GM21447 (cell line): ENCODE measurements at regions not wholly inside any gene's neighbourhood (a gene's known extent, or its start where the extent isn't known, plus 50 kb on each side); places are given as distances from the start of the nearest gene placed in this dataset.
"Not testable (repeated sequence)": the region's sequence is repeated elsewhere in the genome, so short reads cannot be mapped to it uniquely, and the experiment has no call there.

Source experiments
- ATAC-seq: cut with Tn5 transposase; IDR thresholded peaks from one replicate; pipeline ENCODE4 v1.9.1; 2021; ENCODE audit not compliant: unreplicated experiment

DNA sequence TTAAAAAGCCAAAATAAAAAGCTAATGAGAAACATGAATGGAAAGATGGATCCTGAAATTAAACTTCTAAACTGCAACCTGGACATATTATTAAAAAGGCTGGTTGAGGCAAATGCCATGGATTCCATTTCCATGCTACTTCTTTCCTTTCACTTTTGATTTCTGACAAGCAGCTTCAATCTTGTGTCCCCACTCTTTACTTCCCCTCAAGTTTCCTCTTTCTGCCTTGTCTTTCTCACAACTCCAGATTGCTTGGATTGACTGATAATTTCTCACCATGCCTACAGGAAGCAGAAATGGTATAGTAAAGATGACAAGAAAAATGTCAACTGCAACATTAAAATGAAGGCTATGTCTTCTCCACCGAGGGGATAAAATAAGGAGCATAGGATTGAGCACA, 1136.7 kb downstream of the TUSC7 start:
- no peak for ATAC-seq

GRCh38 chr3:117848606-117849005, 1139.0 kb downstream of the TUSC7 start:
- ATAC-seq: no peak

DNA sequence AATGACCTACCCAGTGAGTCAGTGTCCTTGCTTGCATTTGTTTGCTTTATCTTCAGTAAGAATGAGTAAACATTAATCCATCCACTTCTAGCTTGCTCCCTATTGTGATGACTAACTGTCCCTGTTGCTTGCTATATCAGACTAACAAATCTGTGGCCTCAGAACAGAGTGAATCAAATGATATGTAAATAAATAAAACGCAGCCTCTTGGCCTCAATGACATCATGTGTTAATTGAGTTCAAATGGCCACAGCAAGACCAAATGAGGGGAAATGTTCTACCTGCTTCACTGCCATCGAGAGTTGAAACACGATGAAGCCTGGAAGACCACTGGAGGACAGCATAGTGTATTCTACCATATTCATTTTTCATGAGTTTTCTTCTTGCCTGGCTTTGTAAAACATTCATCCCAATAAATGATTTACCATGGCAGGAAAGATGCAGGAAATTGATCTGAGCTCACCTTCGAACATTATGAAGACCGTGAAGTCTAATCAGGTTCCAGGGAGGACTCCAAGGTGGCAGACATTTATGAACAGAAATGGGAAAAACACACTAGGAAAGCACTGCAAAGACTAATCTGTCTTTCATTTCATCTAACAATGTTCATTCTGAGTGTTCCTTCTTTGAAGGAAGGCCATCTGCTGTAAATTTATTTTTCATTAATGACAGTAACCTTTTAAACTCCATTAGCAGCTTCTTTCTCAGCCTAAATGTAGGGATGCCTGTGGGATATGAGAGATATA, 1144.5 kb downstream of the TUSC7 start:
- ATAC-seq: no peak

GRCh38 chr3:117856354-117856753, 1146.8 kb downstream of the TUSC7 start:
- no peak for ATAC-seq

DNA sequence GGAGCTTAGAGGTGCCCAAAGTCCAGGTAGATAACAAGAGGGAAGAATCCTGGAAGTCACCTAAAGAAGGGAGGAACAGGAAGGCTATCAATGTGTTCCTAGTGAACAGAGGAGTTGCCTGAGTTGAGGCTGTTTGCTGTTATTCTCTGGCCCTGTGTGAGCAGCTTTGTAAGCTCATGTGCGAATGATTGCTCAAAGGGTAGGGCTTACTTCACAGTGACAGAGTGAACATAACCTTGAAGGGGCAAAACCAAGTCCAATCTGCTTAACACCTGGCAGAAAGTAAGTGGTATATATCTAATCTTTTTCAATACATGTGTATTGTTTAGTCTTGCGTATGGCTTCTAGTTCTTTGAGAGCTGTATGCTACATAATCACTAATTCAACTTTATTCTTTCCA, 1153.6 kb downstream of the TUSC7 start:
- ATAC-seq: no peak

- no peak for ATAC-seq
Measured at GRCh38 chr3:117865338-117865737, 1155.8 kb downstream of the TUSC7 start.

GRCh38 chr3:117868766-117869165, 1159.2 kb downstream of the TUSC7 start:
- no peak for ATAC-seq

DNA sequence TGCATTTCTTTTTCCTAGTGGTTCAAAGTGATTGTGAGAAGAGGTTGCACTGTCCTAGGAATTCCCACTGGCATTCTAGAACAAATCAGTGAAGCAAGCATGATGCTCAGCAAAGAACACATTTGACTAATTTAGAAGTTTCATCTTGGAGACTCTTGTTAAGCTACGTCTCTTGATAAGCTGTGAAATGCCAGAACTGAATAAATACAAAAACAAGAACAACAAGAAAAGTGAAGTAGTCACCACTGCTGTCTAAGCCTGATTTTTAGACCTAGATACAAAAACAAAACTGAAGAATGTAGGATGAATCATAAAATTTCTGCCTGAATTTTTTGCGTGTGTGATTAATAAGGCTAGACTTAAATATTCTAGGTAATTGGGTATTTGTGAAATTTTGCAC, 1162.4 kb downstream of the TUSC7 start:
- no peak for ATAC-seq

DNA sequence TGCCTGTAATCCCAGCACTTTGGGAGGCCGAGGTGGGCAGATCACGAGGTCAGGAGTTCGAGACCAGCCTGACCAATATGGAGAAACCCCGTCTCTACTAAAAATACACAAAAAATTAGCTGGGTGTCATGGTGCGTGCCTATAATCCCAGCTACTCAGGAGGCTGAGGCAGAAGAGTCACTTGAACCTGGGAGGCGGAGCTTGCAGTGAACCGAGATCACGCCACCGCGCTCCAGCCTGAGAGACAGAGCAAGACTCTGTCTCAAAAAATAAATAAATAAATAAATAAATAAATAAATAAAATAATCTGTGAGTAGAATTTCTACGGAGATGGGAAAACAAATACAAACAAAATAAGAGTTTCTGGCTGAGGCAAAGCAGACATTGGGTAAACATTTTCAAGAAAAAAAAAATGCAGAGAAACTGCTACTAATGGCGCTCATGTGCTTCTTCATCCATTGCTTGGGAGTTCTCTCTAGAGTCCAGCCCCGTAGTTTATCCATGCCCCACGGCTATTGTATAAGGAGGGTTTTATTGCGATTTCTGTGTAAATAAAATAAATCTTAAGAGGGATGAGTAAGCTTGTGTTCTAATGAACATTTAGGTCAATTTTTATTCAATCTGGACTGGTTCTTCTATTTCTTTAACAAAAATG, 1161.9 kb downstream of the IGSF11 start:
- ATAC-seq: not testable (repeated sequence)

- ATAC-seq: no peak
Measured at GRCh38 chr3:117873249-117873600, 1161.4 kb downstream of the IGSF11 start.

- ATAC-seq: no peak
Measured at GRCh38 chr3:117874028-117874690, 1160.5 kb downstream of the IGSF11 start.

DNA sequence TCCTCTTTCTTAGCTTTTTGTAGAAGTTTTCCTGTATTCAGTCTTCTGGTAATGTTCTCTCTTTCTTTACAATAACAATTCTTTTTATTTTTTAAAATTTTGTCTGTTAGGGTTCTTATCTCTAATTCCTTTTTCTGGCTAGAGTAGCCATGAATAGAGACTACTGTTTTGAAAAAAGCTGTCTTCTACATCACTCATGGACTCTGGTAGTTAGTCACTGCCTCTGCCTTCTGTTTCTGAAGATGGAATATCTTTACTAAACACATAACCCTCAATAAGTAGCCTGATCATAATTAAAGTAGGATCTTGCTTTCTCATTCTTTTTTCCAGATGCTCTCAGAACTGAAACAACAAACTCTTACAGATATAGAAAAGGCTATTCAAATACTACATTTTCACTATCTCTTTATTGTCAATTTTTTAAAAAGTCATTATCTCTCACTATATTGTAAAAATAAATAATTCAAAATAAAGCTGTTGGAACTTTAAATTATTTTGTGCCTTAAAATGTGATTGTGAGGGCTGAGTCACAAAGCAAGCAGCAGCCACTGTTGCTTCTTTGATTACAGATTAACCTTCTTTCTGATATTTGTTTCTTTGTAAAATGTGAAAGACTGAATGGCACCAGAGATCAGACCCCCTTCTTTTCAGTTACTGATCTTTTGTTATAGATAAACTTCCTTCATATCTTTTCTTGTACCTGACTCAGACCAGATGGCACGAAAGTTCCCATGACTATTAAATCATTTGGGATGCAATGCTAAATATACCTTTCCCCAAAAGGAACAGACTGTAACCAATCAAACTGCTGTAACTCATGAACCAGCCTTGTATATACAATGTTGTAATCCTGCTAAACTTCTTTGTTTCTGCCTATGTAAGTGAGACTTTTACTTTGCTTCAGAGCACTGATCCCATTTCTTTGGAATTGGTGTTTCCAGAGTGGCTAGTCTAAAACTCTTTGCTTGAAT, 1159.5 kb downstream of the IGSF11 start:
- ATAC-seq: no peak

DNA sequence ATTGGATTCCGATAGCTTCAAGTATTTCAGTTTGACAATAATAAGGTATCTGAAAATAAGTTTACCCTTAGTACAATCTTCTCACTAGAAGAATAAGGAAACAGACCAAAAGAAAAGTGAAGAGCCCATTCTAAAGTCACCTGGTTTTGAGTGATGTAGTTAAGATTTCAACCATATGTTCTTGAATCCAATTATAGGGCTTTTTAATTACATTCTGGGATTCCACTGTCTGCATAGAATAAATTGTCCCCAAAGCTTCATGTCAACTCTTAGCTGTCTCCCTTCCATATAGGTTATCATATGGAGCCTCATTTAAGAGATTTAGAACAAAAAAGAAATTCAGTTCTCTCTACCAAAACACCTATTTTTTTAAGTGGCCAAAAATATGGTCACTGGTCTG, 1158.8 kb downstream of the IGSF11 start:
- ATAC-seq: no peak

GRCh38 chr3:117880638-117881037, 1154.0 kb downstream of the IGSF11 start:
- ATAC-seq: no peak

DNA sequence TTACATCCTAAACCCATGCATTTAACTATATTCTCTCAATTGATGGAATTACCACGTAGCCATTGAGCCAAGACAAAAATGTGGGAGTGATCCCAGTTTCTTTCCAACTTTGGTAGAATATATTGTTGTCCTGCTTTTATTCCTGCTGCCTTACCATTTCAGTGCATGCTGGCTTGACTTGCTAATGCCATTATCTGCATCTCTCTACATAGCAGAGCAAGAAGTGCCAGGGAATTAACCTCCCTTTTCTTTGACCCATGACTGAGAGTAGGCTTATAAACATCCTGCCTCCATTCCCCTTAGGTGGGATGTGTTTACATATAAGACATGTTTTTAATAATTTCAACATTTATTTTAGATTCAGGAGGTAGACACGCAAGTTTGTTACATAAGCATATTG, 1153.4 kb downstream of the IGSF11 start:
- no peak for ATAC-seq

GRCh38 chr3:117885011-117885441, 1149.6 kb downstream of the IGSF11 start:
- ATAC-seq: no peak

DNA sequence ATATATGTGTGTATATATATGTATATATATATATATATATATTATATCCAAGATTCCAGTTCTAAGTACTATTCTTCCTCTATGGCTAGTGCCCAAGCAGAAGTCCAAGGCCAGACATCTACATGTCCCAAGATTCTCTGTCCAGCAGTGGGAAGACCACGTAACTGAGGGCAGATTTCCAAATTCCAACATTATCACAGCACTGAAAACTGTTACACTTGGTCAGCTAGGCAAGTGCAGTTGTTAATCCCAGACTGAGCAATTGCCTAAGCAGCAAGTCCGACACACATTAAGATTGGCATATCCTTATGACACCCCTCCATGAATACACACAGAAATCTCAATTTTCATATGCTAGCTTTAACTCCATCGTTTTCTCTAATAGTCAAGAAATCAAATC, 1148.5 kb downstream of the IGSF11 start:
- ATAC-seq: no peak

- ATAC-seq: no peak
Measured at GRCh38 chr3:117887031-117887430, 1147.6 kb downstream of the IGSF11 start.

- no peak for ATAC-seq
Measured at GRCh38 chr3:117887901-117888300, 1146.7 kb downstream of the IGSF11 start.

DNA sequence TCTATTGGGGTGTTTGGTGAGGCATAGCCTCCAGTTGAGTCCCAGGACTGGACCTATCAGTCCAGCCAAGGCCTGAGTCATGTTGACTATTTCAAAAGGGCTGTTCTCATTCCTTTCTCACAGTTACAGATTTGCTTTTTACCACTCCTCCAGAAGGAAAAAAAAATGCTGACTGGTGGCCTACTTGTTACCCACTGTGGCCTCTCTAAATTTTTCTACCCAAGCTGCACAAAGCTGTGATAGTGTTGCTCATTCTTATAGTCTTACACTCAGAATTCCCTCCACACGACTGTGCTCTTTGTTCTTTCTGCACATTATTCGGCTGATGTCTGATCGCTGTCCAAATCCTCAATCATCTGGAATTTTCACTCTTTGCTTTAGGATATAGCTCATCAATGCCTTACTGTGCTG, 1142.2 kb downstream of the IGSF11 start:
- ATAC-seq: no peak

DNA sequence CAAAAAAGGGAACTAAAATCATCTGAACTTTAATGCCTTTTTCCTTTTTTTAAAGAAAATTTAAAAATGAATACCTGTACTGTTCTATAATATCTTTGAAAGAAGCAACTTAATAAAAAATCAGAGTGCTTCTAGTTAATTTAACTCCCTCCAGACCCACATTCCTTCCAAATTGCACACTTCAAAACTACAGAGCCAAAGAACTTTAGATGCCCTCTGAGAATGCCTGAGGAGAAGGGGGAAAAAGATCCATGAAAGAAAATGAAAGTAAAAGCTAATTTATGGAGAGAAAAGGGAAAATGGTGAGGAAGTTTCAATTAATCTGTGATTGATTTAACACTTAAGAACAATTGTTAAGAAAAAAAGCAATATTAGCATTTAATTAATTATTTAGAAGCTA, 1141.6 kb downstream of the IGSF11 start:
- no peak for ATAC-seq
